Endothelial cell of umbilical vein (primary cell): ENCODE measurements at regions not wholly inside any gene's neighbourhood (a gene's known extent, or its start where the extent isn't known, plus 50 kb on each side); places are given as distances from the start of the nearest gene placed in this dataset.

Experiments
- BruUV-seq: library from RNA; stranded (reverse); fragments of 400-500 nt; replicated peaks from 2 replicates; lab custom pipeline; 2021; lab: Mats Ljungman, UMichigan
- CTCF ChIA-PET: fragments of 300-600, 350-600 bp; sonication (Branson Sonifier 250); formaldehyde crosslinking; loops from one replicate; lab custom pipeline; 2021; ENCODE audit warnings: antibody characterized with exemption, inconsistent platforms; lab: Charles Lee
- POLR2A ChIA-PET: fragments of 300-600, 350-600 bp; sonication (Branson Sonifier 250); formaldehyde crosslinking; loops from one replicate; lab custom pipeline; 2021; ENCODE audit warnings: antibody characterized with exemption, inconsistent platforms; lab: Charles Lee
- DNase-seq: peaks from one replicate; pipeline ENCODE4 v3.0.0-alpha.2; 2011; ENCODE audit warnings: low read depth, low spot score
- FAIRE-seq: peaks from 2 replicates; lab custom pipeline; 2011; peaks lifted over from hg19 to GRCh38; lab: Jason Lieb, UNC
- H2AFZ ChIP-seq: 2 replicates; pipeline ENCODE4 v1.6.0; 2012; ENCODE audit warnings: low read depth, low read length, control low read depth, inconsistent platforms
- H3K27ac ChIP-seq: 2 replicates; pipeline ENCODE4 v1.5.1; 2011; ENCODE audit warnings: low read depth, mild to moderate bottlenecking, control low read depth, low read length, moderate library complexity; ENCODE audit not compliant: insufficient read depth
- H3K27me3 ChIP-seq, 2 experiments: 2 replicates each; pipeline versions ENCODE4 v1.6.0 to v1.6.1; 2011; ENCODE audit warnings: low read length in 2 of 2, mixed read lengths in 1 of 2; ENCODE audit not compliant: control insufficient read depth in 2 of 2, insufficient read depth in 2 of 2
- H3K36me3 ChIP-seq, 2 experiments: 2 replicates in 1 of 2; 3 replicates in 1 of 2; pipeline ENCODE4 v1.5.1; 2011; ENCODE audit warnings: low read length in 2 of 2, mild to moderate bottlenecking in 1 of 2, moderate library complexity in 1 of 2; ENCODE audit not compliant: control insufficient read depth in 2 of 2, insufficient read depth in 2 of 2; ENCODE audit errors: extremely low read depth in 1 of 2
- H3K4me1 ChIP-seq: 3 replicates; pipeline ENCODE4 v1.5.1; 2011; ENCODE audit warnings: mild to moderate bottlenecking, low read length; ENCODE audit not compliant: control insufficient read depth, insufficient read depth; ENCODE audit errors: extremely low read depth
- H3K4me2 ChIP-seq: 2 replicates; pipeline ENCODE4 v1.6.1; 2011; ENCODE audit warnings: low read length, control low read depth, mixed read lengths; ENCODE audit not compliant: insufficient read depth
- H3K4me3 ChIP-seq, 3 experiments: fragments of 200-600 bp in 1 of 3; sonication (generic), shearing (Covaris generic) in 1 of 3; replicated peaks in 1 of 3; 2 replicates each; pipeline ENCODE4 v1.5.1; 2011 to 2016; ENCODE audit warnings: control low read depth in 3 of 3, low read length in 3 of 3, mild to moderate bottlenecking in 2 of 3, inconsistent platforms in 1 of 3, low read depth in 1 of 3, moderate library complexity in 1 of 3; ENCODE audit not compliant: insufficient read depth in 1 of 3
- H3K79me2 ChIP-seq: 2 replicates; pipeline ENCODE4 v1.6.0; 2012; ENCODE audit warnings: low read length, inconsistent platforms; ENCODE audit not compliant: control insufficient read depth, insufficient read depth
- H3K9ac ChIP-seq: replicated peaks from 2 replicates; pipeline ENCODE3; 2011; ENCODE audit warnings: low read length, control low read depth; ENCODE audit not compliant: insufficient read depth; ENCODE audit errors: extremely low read depth
- H3K9me1 ChIP-seq: replicated peaks from 3 replicates; pipeline ENCODE4 v1.6.0; 2011; ENCODE audit warnings: mild to moderate bottlenecking, low read length; ENCODE audit not compliant: control insufficient read depth, insufficient read depth; ENCODE audit errors: extremely low read depth
- H3K9me3 ChIP-seq: replicated peaks from 2 replicates; pipeline ENCODE4 v1.5.1; 2012; ENCODE audit warnings: low read length, inconsistent platforms; ENCODE audit not compliant: control insufficient read depth, insufficient read depth
- H4K20me1 ChIP-seq: replicated peaks from 2 replicates; pipeline ENCODE3; 2011; ENCODE audit warnings: mild to moderate bottlenecking, low read length; ENCODE audit not compliant: control insufficient read depth, insufficient read depth; ENCODE audit errors: extremely low read depth
- EZH2 ChIP-seq: IDR thresholded peaks from 2 replicates; pipeline ENCODE4 v1.6.1; 2012; ENCODE audit warnings: borderline replicate concordance, low read depth, mild to moderate bottlenecking, moderate library complexity, low read length, inconsistent platforms; ENCODE audit not compliant: severe bottlenecking
- FOS ChIP-seq: IDR thresholded peaks from 2 replicates; pipeline ENCODE4 v1.6.1; 2011; ENCODE audit warnings: mild to moderate bottlenecking, low read length, moderate library complexity, borderline replicate concordance; ENCODE audit not compliant: insufficient read depth
- GATA2 ChIP-seq: IDR thresholded peaks from 2 replicates; pipeline ENCODE4 v1.7.0; 2011; ENCODE audit warnings: low read depth, mild to moderate bottlenecking, moderate library complexity, mixed read lengths, low read length; ENCODE audit not compliant: insufficient read length, insufficient read depth
- JUN ChIP-seq: IDR thresholded peaks from 2 replicates; pipeline ENCODE4 v1.6.1; 2011; ENCODE audit warnings: borderline replicate concordance, low read depth; ENCODE audit not compliant: insufficient read length, insufficient read depth
- MYC ChIP-seq: IDR thresholded peaks from one replicate; pipeline ENCODE4 v1.6.1; 2011; ENCODE audit warnings: mild to moderate bottlenecking, low read depth, low read length
- POLR2A ChIP-seq: IDR thresholded peaks from 2 replicates; pipeline ENCODE4 v1.6.1; 2012; ENCODE audit warnings: low read depth, mild to moderate bottlenecking, control low read depth, low read length
- POLR2AphosphoS5 ChIP-seq: IDR thresholded peaks from 2 replicates; pipeline ENCODE4 v1.6.1; 2012; ENCODE audit warnings: low read depth, mild to moderate bottlenecking, control low read depth, low read length, moderate library complexity; ENCODE audit not compliant: insufficient read depth
- dilution Hi-C: fragments of 300-500 bp; cut with MboI; formaldehyde crosslinking; loops from one replicate; pipeline ENCODE4 v1.15.0; 2019; ENCODE audit warnings: low sequenced_read_pairs; ENCODE audit not compliant: extremely low pct_ligation_motif_present
- intact Hi-C: fragments of 100-400 bp; cut with micrococcal nuclease; formaldehyde crosslinking; loops from one replicate; pipeline ENCODE4 v1.10.0; 2022
- TF ChIP-seq, protein P1 (sequence below), 2 donors: IDR thresholded peaks; 1 replicate in 1 of 2; 2 replicates in 1 of 2; pipeline ENCODE4 v1.5.1; 2011; ENCODE audit warnings: low read length in 2 of 2, mild to moderate bottlenecking in 2 of 2, moderate library complexity in 2 of 2, control low read depth in 1 of 2, inconsistent platforms in 1 of 2, low read depth in 1 of 2; ENCODE audit not compliant: insufficient read depth in 1 of 2; ENCODE audit errors: extremely low read depth in 1 of 2
- TF ChIP-seq, protein P2 (sequence below): IDR thresholded peaks from 2 replicates; pipeline ENCODE4 v1.6.1; 2011; ENCODE audit not compliant: insufficient read depth, insufficient read length

DNA sequence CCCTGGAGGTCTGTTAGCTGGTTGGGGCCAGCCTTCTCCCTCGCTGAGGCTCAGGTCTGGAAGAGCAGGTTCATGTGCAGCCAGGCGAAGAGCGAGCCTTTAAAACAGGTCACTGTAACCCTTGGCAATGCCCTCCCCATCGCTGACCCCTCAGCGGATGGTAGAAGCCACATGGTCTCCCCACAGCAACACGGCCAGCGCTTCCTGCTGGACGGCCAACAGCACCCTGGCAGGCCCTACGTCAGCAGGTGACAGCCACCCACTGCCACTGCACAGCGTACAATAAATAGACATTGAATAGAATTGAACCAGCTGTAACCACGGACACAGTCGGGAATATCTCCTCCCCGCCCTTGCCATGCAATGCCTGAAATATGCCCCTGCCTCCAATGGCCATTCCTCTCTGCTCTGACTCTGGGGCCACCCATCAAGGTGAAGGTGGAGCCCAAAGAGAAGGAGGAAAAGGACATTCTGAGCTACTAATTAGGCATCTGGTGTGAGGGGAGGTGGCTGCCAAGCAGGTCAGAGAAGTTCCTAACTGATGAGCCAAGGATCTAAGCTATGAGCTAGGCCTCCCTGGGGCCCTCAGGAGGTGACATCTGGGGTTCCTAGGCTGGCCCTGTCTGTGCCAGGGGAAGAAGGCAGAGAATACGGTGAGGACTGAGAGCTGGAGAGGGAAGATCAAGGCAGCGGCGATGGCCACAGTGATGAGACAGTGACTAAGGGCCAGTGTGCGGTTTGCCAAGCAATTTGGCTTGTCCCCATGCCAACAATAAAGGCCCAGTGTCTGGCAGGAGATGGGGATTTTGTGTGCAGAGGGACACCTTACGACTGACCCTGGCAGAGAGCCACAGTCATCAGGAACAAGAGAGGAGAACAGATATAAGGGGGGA is 202.3 kb downstream of the BCOR start:
- ChIA-PET POLR2A (no interaction called here), CTCF (no interaction called here)
- DNase-seq = no peak
- no peaks in the 10 kb centered on the region for H3K27me3 ChIP-seq
- dilution Hi-C loops = no loop called here
- peaks cover 21% of the 10 kb centered on the region for H3K4me1 ChIP-seq
- H3K4me2 ChIP-seq = no peak overlapping the region
- no peaks in the 10 kb centered on the region for H3K9me3 ChIP-seq
- H3K9ac ChIP-seq = no peak overlapping the region
- H3K79me2 ChIP-seq = no peaks in the 10 kb centered on the region
- no TSS peak for BruUV-seq
- FAIRE-seq = no peak
- peak overlapping the region; percentile 54 for H2AFZ ChIP-seq
- TF ChIP-seq POLR2A = no peak
- TF ChIP-seq, protein P1, sequence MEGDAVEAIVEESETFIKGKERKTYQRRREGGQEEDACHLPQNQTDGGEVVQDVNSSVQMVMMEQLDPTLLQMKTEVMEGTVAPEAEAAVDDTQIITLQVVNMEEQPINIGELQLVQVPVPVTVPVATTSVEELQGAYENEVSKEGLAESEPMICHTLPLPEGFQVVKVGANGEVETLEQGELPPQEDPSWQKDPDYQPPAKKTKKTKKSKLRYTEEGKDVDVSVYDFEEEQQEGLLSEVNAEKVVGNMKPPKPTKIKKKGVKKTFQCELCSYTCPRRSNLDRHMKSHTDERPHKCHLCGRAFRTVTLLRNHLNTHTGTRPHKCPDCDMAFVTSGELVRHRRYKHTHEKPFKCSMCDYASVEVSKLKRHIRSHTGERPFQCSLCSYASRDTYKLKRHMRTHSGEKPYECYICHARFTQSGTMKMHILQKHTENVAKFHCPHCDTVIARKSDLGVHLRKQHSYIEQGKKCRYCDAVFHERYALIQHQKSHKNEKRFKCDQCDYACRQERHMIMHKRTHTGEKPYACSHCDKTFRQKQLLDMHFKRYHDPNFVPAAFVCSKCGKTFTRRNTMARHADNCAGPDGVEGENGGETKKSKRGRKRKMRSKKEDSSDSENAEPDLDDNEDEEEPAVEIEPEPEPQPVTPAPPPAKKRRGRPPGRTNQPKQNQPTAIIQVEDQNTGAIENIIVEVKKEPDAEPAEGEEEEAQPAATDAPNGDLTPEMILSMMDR (IDR thresholded peaks at IDR 0.05; ENCODE audit: extremely low read depth in 1 of 2, insufficient read depth in 1 of 2, low read depth in 1 of 2, low read length in 2 of 2) = no peak
- TF ChIP-seq FOS = no peak
- TF ChIP-seq, protein P2, sequence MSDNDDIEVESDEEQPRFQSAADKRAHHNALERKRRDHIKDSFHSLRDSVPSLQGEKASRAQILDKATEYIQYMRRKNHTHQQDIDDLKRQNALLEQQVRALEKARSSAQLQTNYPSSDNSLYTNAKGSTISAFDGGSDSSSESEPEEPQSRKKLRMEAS = no peak
- TF ChIP-seq POLR2AphosphoS5 = no peak
- TF ChIP-seq EZH2 = no peak
- TF ChIP-seq MYC = no peak
- no peak for TF ChIP-seq JUN
- TF ChIP-seq GATA2 = no peak
- H4K20me1 ChIP-seq = no peaks in the 10 kb centered on the region
- H3K36me3 ChIP-seq = no peaks in the 10 kb centered on the region
- no peak overlapping the region for H3K4me3 ChIP-seq
- intact Hi-C loops = no loop called here
- no peak overlapping the region for H3K27ac ChIP-seq
- H3K9me1 ChIP-seq = no peaks in the 10 kb centered on the region
